ENCODE measurements at regions not wholly inside any gene's neighbourhood (a gene's known extent, or its start where the extent isn't known, plus 50 kb on each side); places are given as distances from the start of the nearest gene placed in this dataset.

DNA sequence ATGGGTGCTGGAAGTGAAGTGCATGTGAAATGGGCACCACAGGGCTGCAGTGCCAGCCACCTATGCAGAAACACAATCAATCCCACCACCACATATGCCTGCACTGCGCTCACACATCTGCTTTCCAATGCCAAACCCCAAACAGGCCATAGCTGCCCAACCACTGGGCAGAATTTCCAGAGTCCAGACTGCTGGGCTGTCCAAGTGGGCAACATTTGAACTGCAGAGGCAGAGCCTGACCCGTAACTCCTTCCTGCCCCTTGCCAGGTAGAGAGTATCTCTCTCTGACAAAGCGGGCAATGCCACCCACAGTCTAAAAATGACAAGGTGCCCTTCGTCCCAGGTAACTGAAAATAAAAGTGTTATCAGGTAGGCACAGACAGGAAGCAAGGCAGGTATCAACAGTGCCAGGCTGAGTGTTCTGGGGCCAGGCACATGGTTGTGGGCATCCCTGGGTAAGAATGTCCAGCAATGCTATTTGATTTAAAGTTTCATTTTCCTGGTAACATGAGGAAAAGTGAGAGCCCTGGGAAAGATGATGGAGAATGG, 79.5 kb downstream of the FOXA2 start:
- DNase-seq = no peak

DNA sequence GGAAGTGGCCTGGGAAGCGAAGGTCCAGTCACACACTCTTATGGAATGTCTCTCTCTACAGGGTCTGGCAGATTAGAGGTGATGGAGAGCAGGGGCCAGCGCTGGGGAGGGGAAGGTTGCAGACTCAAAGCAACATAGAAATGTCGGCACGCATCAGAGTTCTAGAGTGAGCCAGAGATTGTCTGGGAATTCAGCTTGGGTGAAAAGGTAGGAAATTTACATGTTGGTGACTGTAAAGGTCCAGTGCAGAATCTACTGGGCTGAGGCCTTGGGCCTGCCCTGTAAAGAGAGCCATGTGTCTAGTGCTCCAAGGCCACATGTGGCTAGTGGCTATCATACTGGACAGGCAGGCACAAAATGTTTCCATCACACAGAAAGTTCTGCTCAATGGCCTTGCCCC, 80.8 kb downstream of the FOXA2 start:
- no peak for DNase-seq

DNA sequence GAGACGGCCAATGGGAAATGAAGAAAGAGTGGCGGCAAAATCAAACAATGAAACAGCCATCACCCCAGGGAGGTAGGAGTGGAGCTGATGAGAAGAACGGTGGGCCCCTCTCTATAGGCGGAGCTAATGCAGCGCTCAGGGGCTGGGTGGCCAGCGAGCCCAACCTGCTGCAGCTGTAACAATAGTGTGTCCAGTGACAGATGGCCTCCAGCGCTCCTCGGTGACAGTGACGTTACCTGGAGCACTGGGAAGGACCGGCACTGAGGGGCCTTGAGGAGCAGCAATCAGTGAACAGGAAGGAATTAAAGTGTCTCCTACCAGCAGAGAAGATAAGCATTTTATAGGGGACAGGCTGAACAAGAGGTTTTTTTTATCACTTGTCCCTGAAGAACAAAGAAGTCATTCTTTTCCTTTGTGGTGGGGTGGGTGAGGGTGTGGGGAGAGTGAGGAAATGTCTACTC, 81.6 kb downstream of the FOXA2 start:
- DNase-seq = no peak

DNA sequence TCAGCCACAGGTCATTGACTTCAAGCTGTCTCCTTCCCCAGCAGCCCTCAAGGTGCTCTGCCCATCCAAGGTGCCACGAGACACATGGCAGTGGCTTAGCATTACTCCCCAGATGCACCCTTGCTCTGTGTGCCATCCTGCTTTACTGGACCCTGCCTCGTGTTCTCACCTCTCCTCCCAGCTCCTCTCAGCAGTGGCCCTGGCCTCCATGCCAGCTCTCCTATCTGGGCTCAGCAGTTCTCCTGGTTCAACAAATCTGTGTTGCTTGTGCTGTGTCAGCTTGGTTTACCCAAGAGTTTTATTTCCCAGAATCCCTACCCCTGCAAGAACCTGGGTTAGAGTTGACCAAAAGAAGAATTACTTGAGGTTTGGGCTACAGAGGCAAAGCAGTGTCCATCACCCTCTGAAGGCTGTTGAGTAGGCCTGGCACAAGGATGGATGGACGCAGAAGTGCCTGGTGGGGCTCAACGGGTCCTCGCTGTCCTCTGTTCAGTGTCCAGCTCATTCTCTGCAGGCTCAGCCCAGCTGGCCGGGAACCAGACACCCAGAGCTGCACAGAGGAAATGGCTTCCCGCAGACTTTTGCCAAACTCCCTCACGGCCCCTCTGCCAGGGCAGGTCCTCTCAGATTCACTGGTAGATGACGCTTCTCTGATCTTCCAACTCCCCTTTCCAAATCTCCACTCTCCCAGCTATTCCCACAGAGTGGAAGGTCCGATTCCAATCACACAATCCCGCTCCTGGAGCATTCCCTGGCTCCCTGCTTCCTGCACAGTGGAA, 82.6 kb downstream of the FOXA2 start:
- no peak for DNase-seq

DNA sequence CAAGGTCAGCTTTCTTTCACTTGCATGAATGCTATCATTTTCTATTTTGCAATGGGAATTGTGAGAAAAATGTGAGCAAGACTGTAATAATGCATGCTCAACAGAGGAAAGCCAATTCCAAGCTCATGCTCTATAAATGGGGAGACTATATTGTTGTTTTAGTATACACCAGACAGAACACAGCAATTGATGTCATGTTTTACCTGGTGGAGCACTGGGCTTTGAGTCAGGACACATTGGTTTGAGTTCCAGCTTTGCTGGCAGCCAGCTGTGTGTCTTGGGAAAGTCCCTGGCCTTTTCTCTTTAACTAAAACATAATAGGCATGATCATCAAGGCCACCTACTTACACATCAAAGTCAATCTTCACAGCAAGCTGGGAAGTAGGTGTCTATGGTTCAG, 83.3 kb downstream of the FOXA2 start:
- DNase-seq = no peak

DNA sequence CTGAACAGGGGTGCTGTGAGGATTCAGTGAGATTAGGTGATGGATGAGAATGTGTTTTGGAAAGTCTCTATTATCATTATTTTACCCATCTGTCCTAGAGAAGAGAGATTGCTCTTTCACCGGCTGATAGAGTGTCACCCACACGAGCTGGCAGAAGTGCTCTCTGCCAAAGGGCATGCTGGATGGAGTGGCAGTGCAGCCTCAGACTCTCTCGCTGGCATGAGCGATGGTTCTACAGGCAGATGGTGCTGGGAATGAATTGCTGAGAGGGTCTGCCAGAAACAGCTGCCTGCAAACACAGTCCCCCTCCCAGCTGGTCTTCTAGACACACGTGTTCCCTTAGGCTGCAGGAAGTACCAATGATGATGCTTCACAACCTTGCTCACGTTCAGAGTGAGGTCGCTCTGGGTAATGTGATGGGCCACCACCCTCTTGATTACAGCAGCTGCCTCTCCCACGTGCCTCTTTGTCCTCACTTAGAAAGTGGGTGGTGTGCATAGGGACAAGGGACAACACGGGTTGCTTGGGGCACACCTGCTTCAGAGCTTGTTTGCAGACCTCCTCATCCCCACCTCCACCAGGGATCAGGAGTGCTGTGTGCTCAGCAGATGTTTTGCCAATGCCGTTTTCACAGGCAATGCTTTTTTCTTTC, 84.7 kb downstream of the FOXA2 start:
- peak; percentile 90 for DNase-seq

DNA sequence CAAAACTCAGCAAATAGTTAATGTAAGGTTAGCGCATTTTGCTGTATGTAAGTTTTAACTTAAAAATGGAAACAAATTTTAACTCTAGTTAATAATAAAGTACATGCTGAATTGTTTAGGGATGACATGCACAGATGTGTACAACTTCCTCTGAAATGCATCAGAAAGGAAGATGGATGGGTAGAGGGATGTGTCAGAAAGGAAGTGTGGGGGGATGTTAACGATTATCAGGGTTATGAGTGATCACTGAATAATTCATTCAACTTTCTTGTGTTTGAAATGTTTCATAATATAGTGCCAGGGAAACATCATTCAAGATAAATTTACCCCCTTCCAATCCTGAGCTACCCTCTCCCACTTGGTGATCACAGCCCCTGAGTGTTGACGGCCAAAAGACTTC, 87.6 kb downstream of the FOXA2 start:
- no peak for DNase-seq

DNA sequence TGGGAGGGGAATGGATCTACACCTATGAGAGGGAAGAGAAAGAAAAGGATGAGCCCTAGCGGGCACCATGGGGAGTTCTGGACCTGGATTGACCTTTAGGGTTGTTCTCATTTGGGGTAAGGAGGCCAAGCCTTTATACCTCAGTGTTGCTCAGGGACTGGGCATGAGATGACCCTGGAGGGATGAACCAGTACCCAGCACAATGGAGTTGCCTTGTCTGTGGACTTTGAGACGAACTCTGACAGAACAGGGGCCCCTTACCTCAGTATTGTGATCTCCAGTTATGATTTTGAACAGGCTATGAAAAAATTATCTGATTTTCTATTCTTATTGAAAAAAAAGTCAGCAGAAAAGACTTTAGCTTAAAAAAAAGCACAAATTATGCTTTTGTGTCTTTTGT, 88.6 kb downstream of the FOXA2 start:
- no peak for DNase-seq

DNA sequence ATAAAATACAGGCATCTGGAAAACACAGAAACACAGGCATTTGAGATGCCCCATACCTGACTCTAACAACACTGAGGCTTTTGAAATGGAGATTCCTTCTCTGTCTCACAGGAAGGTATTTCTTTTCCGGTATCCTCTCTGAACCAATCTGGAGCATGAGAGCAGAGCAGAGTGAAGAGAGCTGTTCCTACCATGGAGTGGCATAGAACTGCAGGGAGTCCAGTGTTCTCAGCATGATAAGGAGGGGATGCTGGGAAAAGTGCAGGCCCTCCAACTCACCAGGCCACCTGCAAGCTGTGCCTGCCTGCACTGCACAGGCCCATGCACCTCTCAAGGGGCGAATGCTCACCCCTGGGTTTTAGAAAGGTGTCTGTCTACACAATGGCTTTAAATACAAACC, 89.2 kb downstream of the FOXA2 start:
- DNase-seq = no peak

DNA sequence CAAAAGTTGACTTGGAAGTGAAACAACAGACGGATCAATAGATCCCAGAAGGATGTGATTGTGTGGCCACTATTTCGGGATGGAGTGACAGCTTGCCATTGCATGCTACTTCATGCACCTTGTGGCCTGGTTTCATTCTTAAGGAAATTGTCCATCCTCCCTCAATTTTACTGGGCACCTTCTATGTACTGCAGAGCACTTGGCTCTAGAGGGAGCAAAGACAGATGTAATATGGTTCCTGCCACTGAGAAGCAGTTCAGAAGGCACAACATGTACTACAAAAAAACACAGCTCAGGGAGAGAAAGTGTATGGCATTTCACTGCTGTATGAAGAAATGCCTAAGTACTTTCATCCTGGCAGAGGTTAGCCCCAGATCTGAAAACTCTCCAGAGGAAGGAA, 91.9 kb downstream of the FOXA2 start:
- no peak for DNase-seq

DNA sequence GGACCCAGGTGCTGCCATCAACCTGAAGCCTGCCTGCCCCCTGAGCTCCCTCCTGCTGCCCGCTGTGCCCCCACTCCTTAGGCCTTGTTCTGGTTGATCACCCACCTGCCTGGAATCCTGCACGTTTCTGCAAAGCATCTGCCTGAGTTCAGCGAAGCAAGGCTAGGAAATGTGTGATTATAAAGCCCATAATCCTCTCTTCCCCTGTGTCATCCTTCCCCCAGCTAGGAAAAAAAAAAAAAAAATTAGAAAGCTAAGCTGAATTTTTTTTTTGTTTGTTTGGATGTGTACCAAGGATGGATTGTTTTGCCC, 93.2 kb downstream of the FOXA2 start:
- peak; percentile 62 for DNase-seq

DNA sequence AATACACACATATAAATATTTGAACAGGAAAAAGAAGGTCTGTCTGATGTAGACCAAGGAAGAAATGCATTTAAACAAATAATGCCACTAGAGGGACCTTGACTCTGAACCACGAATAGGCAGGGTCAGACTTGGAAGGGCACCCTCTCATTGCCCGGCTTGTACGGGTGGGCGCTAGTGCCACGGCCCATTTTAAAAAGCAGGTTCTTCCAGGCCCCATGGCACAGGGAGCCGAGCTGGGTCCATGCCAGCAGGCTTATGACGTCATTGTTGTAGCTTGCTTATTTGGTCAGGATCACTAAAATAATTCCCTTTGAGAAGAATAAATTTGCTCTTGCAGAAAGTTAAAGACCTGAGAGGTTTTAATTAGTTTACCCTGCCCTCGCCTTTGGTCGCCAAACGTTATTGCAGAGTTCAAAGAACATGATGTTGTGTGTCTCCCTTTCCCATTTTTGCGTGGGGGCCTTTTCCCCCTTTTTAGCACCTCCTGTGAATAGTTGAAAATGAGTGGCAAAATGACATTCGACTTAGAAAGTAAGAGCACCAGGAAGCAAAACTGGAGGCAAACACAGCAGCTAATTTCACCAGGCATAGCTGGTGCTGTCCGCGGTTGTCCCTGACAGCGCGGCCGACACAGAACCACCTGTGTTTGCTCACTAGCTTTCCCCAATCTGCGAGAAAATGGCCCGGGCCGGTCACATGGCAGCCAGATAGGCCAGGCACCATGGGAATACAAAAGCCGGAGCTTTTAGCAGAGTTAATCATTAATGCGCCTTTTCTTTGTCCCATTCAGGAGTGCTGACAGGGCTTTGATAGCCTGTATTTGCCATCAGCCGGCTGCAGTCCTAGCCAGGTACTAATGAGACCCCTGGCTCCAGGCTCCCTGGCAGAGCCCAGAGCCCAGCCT, 93.8 kb downstream of the FOXA2 start:
- DNase-seq = peak; percentile 84

DNA sequence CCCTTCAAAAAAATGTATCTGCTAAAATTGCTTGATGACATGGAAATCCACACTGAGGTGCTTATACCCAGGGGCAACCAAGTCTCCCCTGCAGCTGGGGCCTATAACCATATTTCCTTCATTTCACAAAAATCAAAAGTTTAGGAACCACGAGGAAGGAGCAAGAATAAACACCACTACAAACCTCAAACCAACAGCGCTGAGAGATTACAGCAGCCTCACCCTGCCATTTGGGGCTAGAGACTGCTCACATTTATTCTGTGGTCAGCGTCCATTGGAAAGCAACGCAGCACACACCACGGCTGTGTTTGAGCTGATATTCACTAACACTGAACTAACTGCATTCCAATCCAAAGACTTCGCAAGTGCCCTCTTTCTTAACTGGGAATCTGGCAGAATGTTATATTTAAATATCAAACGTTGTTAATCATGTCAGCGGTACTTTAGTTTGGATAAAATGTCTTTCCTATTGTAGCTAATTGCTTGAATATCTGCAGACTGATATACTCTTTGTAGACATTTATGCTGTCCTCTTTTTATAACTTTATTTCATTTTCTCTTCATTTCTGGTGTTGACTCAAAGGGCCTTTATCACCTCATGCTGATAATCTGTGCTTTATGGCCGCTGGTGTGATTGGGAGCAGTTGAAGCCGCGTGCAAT, 94.6 kb downstream of the FOXA2 start:
- no peak for DNase-seq

DNA sequence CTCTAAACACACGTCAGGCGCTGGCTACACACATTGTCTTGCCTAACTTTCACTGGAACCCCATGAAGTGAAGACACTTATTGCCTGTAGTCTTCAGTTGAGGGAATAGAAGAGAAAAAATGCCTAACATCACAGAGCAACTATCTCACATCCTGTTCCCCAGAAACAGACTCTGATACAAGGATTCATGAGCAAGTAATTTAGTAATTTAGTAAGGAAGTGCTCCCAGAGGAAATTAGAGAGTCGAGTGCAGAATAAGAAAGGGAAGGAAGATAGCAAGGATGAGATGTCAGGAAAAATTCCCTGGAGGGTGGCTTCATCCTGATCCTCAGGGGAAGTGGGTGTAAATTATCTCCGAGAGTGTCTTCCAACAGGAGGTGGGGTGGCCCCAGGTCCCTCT, 104.0 kb downstream of the FOXA2 start:
- no peak for DNase-seq

DNA sequence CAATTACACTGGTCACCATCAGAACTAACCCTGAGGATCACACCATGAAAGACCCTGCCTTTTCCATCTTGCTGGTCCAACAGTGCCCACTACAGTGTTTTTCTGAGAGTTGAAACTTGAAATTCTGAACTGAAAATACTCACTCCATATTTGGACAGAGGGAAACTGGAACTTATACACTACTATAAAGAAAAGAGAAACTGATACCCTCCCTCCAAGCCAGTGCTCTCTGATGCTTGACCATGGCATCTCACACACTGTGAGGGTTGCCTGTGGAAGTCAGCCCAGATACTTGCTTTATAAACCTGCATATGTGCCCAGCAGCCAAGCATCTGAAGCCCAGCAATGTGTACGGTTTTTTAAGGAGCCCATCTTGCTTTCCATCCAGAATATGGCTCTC, 108.7 kb downstream of the FOXA2 start:
- no peak for DNase-seq

DNA sequence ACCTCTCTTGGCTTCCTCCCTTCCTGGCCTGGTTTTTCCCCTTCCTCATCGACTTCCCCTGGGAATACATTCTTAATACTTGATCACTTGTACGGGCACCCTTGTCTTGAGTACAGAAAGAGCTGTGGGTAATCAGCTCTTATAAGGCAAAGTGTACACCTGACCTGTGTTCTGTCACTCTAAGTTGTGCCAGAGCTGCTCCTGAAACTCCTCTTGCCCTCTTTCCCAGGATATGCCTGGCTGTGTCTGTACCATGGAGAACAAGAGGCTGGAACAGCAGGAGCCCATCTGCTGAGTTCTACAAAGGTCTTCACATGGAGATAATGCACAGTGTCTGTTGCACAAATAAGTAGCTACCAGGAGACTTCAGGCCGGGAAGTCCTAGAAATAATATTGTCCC, 110.1 kb downstream of the FOXA2 start:
- no peak for DNase-seq

DNA sequence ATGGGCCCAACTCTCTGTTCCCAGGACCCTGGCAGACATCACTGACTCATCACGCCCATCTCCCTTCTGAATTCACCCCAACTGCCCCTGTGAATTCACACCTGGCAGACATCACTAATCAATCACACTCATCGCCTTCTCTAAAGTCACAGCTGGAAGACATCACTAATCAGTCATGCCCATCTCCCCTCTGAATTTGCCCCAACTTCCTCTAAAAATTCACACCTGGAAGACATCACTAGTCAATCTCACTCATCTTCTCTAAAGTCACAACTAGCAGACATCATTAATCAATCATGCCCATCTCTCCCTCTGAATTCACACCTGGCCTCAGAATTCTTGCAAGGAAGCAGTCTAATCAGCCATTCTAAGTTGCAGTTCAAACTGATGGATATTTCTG, 111.1 kb downstream of the FOXA2 start:
- no peak for DNase-seq

DNA sequence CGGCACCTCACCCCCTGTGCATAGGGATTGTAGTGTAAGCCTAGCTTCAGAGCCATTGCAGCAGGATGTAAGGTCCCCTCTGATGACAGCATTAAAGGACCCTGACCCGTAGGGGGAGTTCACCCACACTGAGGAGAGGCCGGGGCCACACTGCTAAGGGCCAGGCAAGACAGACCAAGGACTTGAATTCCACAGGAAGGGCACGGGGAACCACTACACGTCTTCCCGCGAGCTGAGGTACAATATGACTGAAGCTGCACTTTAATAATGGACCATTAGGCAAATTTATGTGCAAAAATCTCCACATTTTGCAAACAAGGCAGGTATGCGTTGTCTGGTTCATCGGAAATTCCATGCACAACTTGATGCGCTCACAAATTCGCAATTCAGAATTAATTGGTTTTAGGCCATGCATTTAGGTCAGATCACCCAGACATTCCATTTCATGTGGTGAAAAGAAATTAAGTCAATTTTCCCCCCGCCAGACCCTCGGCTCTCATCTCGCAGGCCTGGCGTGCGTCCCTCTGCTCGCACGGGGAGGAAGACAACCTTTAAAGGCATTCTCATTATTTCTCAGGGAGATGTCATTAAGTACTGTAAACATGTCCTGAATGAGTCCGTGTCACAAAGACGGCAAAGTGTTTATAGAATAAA, 111.8 kb downstream of the FOXA2 start:
- DNase-seq = no peak

DNA sequence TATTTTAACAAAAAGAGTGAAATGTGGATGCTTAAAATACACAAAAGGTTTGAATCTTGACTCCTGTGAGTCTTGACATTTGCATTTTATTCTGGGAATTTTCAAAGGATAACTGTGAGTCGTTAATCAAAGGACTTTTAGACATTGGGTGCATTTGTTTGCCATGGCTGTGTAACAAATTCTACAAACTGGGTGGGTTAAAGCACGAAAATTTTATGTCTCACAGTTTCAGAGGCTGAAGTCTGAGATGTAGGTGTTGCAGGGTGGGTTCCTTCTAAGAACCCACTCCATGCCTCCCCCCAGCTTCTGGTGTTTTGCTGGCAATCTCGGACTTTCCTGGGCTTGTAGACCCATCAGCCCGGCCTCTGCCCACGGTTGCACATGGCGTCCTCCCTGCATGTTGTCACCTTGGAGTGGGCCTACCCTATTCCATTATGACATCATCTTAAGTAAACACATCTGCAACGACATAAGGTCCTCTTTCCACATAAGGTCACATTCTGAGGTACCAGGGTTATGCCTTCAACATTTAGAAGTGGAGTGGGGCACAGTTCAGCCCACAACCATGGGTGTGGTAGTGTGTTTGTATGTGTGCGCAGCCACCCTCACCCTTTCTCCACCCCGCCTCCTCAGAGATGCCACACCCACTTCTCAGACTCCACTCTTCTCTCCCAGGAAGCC, 113.1 kb downstream of the FOXA2 start:
- peak; percentile 35 for DNase-seq

DNA sequence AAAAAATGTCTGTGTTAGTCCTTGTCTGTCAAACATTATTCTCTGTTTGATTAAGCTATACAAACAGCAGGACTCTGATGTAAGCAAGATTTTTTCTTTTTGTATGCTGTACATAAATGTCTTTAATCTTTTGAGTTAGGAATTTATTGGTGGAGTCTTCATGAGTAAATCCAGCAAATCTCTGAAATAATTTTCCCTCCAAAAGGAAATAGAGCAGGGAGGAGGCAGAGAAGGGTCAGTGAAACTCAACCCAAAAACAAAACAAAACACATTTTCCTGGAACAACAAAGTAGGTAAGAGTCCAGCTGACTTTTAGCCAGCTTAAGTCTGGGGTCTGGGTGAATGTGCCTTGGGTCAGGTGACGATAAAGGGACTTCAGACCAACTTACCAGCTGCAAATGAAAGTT, 113.7 kb downstream of the FOXA2 start:
- DNase-seq = no peak

DNA sequence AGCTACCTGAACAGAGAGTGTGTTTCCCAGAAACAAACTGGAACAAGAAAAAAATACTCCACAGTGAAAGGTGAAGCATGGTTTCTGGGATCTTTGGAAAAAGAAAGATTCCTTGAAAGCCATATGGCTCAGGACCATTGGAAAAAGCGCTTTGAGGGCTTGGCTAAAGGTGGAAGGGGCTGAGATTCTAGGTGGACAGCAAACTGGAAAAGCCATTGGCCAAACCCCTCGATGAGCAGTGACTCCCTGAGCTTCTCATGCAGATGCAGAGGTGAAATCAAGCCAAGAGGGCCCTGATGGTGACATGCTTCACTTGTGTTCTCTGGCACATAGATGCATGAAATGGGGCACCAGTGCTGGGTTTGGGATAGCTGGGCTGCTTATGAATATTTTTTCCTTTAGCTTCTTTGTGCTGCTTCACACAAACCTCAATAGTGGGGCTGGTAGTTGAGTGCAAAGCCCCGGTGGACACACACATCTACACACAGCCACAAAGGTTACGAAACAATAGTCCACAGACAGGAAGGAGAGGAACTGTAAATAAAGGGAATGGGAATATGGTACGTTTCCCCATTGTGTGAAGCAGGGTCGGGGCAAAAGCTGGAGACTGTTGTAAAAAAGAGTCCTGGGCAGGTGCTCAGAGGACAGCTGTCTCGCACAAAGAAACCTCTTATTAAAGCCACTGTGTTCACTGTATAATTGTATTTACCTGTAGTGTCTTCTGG, 117.8 kb downstream of the FOXA2 start:
- DNase-seq = peak; percentile 71

Measured in NCI-H2029 treated with DMSO at 0.1 percent for 48 hours (cell line).